H1 (cell line): ENCODE measurements at regions not wholly inside any gene's neighbourhood (a gene's known extent, or its start where the extent isn't known, plus 50 kb on each side); places are given as distances from the start of the nearest gene placed in this dataset.

Source experiments
- CTCF ChIA-PET: fragments of 300-600 bp; sonication (Branson Sonifier 250); formaldehyde crosslinking; loops from one replicate; lab custom pipeline; 2021; ENCODE audit not compliant: partially characterized antibody; lab: Charles Lee
- POLR2A ChIA-PET: fragments of 300-600 bp; sonication (Branson Sonifier 250); formaldehyde crosslinking; loops from one replicate; lab custom pipeline; 2021; ENCODE audit warnings: inconsistent platforms; ENCODE audit not compliant: partially characterized antibody; lab: Charles Lee
- DNase-seq, 2 experiments: peaks; one replicate each; pipeline versions ENCODE4 v3.0.0 to v3.0.0-alpha.2; 2010 to 2022; ENCODE audit warnings: low spot score in 2 of 2, low read depth in 1 of 2, mixed read lengths in 1 of 2
- FAIRE-seq: peaks from 2 replicates; lab custom pipeline; 2011; peaks lifted over from hg19 to GRCh38; lab: Jason Lieb, UNC
- H2AFZ ChIP-seq: 2 replicates; pipeline ENCODE4 v1.8.1; 2012; ENCODE audit warnings: low read length, inconsistent platforms
- H2AK5ac ChIP-seq: 2 replicates; pipeline ENCODE4 v1.6.1; 2013; ENCODE audit warnings: low read depth, low read length
- H2BK120ac ChIP-seq: replicated peaks from 2 replicates; pipeline ENCODE3; 2013; ENCODE audit warnings: low read depth, low read length, inconsistent platforms
- H2BK12ac ChIP-seq: 2 replicates; pipeline ENCODE4 v1.6.1; 2013; ENCODE audit warnings: low read depth, low read length
- H2BK15ac ChIP-seq: 2 replicates; pipeline ENCODE4 v1.6.1; 2013; ENCODE audit warnings: low read length
- H2BK20ac ChIP-seq: 2 replicates; pipeline ENCODE4 v1.6.1; 2013; ENCODE audit warnings: low read length
- H2BK5ac ChIP-seq: 2 replicates; pipeline ENCODE4 v1.6.1; 2013; ENCODE audit warnings: low read depth, low read length
- H3K14ac ChIP-seq: 2 replicates; pipeline ENCODE4 v1.6.1; 2013; ENCODE audit warnings: inconsistent platforms; ENCODE audit not compliant: insufficient read length
- H3K18ac ChIP-seq: 2 replicates; pipeline ENCODE4 v1.6.1; 2013; ENCODE audit warnings: low read length; ENCODE audit errors: extremely low read depth
- H3K23ac ChIP-seq: 2 replicates; pipeline ENCODE4 v1.6.1; 2013; ENCODE audit warnings: inconsistent platforms; ENCODE audit not compliant: insufficient read length
- H3K23me2 ChIP-seq: 2 replicates; pipeline ENCODE4 v1.6.1; 2013; ENCODE audit warnings: low read depth, low read length
- H3K27ac ChIP-seq: 2 replicates; pipeline ENCODE4 v1.6.1; 2011; ENCODE audit warnings: low read depth, low read length, inconsistent platforms
- H3K27me3 ChIP-seq, 4 experiments: replicated peaks in 1 of 4; 1 replicate in 1 of 4; 2 replicates in 3 of 4; pipeline versions ENCODE4 v1.6.1 to v1.8.1; 2011 to 2013; ENCODE audit warnings: low read length in 3 of 4, mild to moderate bottlenecking in 3 of 4, inconsistent platforms in 2 of 4, mixed read lengths in 2 of 4, moderate library complexity in 1 of 4; ENCODE audit not compliant: control insufficient read depth in 3 of 4, insufficient read depth in 3 of 4; ENCODE audit errors: extremely low read depth in 1 of 4
- H3K36me3 ChIP-seq, 4 experiments: 2 replicates each; pipeline versions ENCODE4 v1.6.1 to v1.8.1; 2011 to 2013; ENCODE audit warnings: mild to moderate bottlenecking in 4 of 4, low read length in 3 of 4, moderate library complexity in 2 of 4, control low read depth in 1 of 4, inconsistent platforms in 1 of 4; ENCODE audit not compliant: insufficient read depth in 4 of 4, control insufficient read depth in 2 of 4
- H3K4ac ChIP-seq: replicated peaks from 2 replicates; pipeline ENCODE3; 2013; ENCODE audit warnings: low read length, low read depth, mixed read lengths, inconsistent platforms; ENCODE audit not compliant: insufficient read length
- H3K4me1 ChIP-seq, 4 experiments: replicated peaks in 1 of 4; 1 replicate in 1 of 4; 2 replicates in 3 of 4; pipeline versions ENCODE4 v1.6.1 to v1.8.1; 2011 to 2013; ENCODE audit warnings: low read length in 3 of 4, inconsistent platforms in 2 of 4, mixed read lengths in 1 of 4; ENCODE audit not compliant: insufficient read depth in 4 of 4, control insufficient read depth in 3 of 4
- H3K4me2 ChIP-seq, 2 experiments: 2 replicates each; pipeline versions ENCODE4 v1.6.1 to v1.8.1; 2011 to 2013; ENCODE audit warnings: low read depth in 2 of 2, low read length in 2 of 2, control low read depth in 1 of 2, inconsistent platforms in 1 of 2, mild to moderate bottlenecking in 1 of 2; ENCODE audit not compliant: insufficient read depth in 1 of 2
- H3K4me3 ChIP-seq, 4 experiments: fragments of 200-600, 300-600 bp in 1 of 4; sonication (generic), shearing (Covaris generic), sonication (Bioruptor Twin) in 1 of 4; 2 replicates each; pipeline versions ENCODE4 v1.5.1 to v1.8.1; 2011 to 2016; ENCODE audit warnings: low read length in 4 of 4, low read depth in 3 of 4, control low read depth in 2 of 4, inconsistent platforms in 2 of 4, mild to moderate bottlenecking in 2 of 4, mixed read lengths in 1 of 4, moderate library complexity in 1 of 4; ENCODE audit not compliant: insufficient read depth in 2 of 4; ENCODE audit errors: extremely low read depth in 1 of 4
- H3K56ac ChIP-seq: replicated peaks from 2 replicates; pipeline ENCODE3; 2013; ENCODE audit warnings: low read depth, mild to moderate bottlenecking, mixed read lengths, low read length, inconsistent platforms; ENCODE audit not compliant: insufficient read length
- H3K79me1 ChIP-seq: 2 replicates; pipeline ENCODE4 v1.6.1; 2013; ENCODE audit warnings: low read depth, low read length, control low read depth
- H3K79me2 ChIP-seq, 2 experiments: 2 replicates each; pipeline versions ENCODE4 v1.6.1 to v1.8.1; 2012 to 2013; ENCODE audit warnings: low read length in 2 of 2, mild to moderate bottlenecking in 2 of 2, inconsistent platforms in 1 of 2; ENCODE audit not compliant: insufficient read depth in 2 of 2, control insufficient read depth in 1 of 2
- H3K9ac ChIP-seq, 4 experiments: replicated peaks in 1 of 4; 1 replicate in 1 of 4; 2 replicates in 3 of 4; pipeline versions ENCODE4 v1.6.1 to v1.8.1; 2011 to 2013; ENCODE audit warnings: low read depth in 3 of 4, low read length in 3 of 4, control low read depth in 2 of 4, mild to moderate bottlenecking in 2 of 4, moderate library complexity in 2 of 4, inconsistent platforms in 1 of 4; ENCODE audit errors: extremely low read depth in 1 of 4
- H3K9me3 ChIP-seq, 2 experiments: 2 replicates each; pipeline versions ENCODE4 v1.6.1 to v1.8.1; 2012 to 2013; ENCODE audit warnings: mild to moderate bottlenecking in 2 of 2, moderate library complexity in 2 of 2, control low read depth in 1 of 2, inconsistent platforms in 1 of 2, low read depth in 1 of 2, low read length in 1 of 2, mixed read lengths in 1 of 2; ENCODE audit not compliant: insufficient read depth in 2 of 2
- H4K20me1 ChIP-seq, 2 experiments: replicated peaks in 1 of 2; 2 replicates each; pipeline versions ENCODE3 to v1.8.1; 2011 to 2013; ENCODE audit warnings: inconsistent platforms in 2 of 2, low read length in 2 of 2, mild to moderate bottlenecking in 1 of 2; ENCODE audit not compliant: insufficient read depth in 2 of 2, control insufficient read depth in 1 of 2
- H4K5ac ChIP-seq: 2 replicates; pipeline ENCODE4 v1.6.1; 2013; ENCODE audit warnings: low read length, low read depth, mixed read lengths, inconsistent platforms; ENCODE audit not compliant: insufficient read length
- H4K8ac ChIP-seq: 2 replicates; pipeline ENCODE4 v1.8.0; 2013; ENCODE audit warnings: mild to moderate bottlenecking, moderate library complexity, low read length, inconsistent platforms; ENCODE audit not compliant: insufficient read depth; ENCODE audit errors: extremely low read depth
- H4K91ac ChIP-seq: replicated peaks from 2 replicates; pipeline ENCODE3; 2013; ENCODE audit warnings: low read length, mixed read lengths, inconsistent platforms; ENCODE audit not compliant: insufficient read length
- BCL11A ChIP-seq, 2 experiments: IDR thresholded peaks; one replicate each; pipeline ENCODE4 v1.6.1; 2011; ENCODE audit warnings: low read depth in 2 of 2, low read length in 2 of 2, mild to moderate bottlenecking in 2 of 2
- CEBPB ChIP-seq: IDR thresholded peaks from 2 replicates; pipeline ENCODE4 v1.6.1; 2012; ENCODE audit warnings: low read depth, low read length
- E2F6 ChIP-seq: IDR thresholded peaks from 2 replicates; pipeline ENCODE4 v1.6.1; 2012; ENCODE audit warnings: inconsistent platforms
- NANOG ChIP-seq: IDR thresholded peaks from 2 replicates; pipeline ENCODE4 v1.6.1; 2011; ENCODE audit warnings: low read length, low read depth, mild to moderate bottlenecking, inconsistent platforms; ENCODE audit not compliant: insufficient read depth, poor library complexity, severe bottlenecking
- POLR2AphosphoS5 ChIP-seq: IDR thresholded peaks from 2 replicates; pipeline ENCODE4 v1.6.1; 2011; ENCODE audit warnings: low read depth, low read length
- SIN3A ChIP-seq, 2 experiments: IDR thresholded peaks in 1 of 2; conservative IDR thresholded peaks in 1 of 2; 2 replicates each; pipeline ENCODE4 v1.6.1; 2011 to 2012; ENCODE audit warnings: low read length in 2 of 2, improper control_type of control experiment in 1 of 2, low read depth in 1 of 2, mild to moderate bottlenecking in 1 of 2
- SP4 ChIP-seq: IDR thresholded peaks from 2 replicates; pipeline ENCODE4 v1.6.1; 2012; ENCODE audit warnings: low read length, inconsistent platforms
- SUZ12 ChIP-seq: fragments of 200-600 bp; sonication (generic); IDR thresholded peaks from 2 replicates; pipeline ENCODE4 v1.6.1; 2012; ENCODE audit warnings: mild to moderate bottlenecking, inconsistent platforms, low read length, moderate library complexity, mixed read lengths
- TBP ChIP-seq: IDR thresholded peaks from 2 replicates; pipeline ENCODE4 v1.6.1; 2011; ENCODE audit warnings: low read depth, low read length, improper control_type of control experiment
- TCF12 ChIP-seq: IDR thresholded peaks from 2 replicates; pipeline ENCODE4 v1.6.1; 2011; ENCODE audit warnings: low read depth, mild to moderate bottlenecking, low read length
- WGBS, 2 experiments: shearing (Covaris generic) in 1 of 2; methylation state at CpG; one replicate each; pipeline versions ENCODE4 v1.1.6 to v1.1.7; 2013 to 2015; ENCODE audit warnings: low lambda C conversion rate in 2 of 2, mixed read lengths in 2 of 2, inconsistent platforms in 1 of 2, low coverage in 1 of 2, missing lambda C conversion rate in 1 of 2; ENCODE audit not compliant: insufficient replicate concordance in 2 of 2, insufficient coverage in 1 of 2, insufficient read length in 1 of 2; ENCODE audit errors: extremely low coverage in 1 of 2, missing lambda C conversion rate in 1 of 2; 5-methylcytosine and 5-hydroxymethylcytosine counted together

DNA sequence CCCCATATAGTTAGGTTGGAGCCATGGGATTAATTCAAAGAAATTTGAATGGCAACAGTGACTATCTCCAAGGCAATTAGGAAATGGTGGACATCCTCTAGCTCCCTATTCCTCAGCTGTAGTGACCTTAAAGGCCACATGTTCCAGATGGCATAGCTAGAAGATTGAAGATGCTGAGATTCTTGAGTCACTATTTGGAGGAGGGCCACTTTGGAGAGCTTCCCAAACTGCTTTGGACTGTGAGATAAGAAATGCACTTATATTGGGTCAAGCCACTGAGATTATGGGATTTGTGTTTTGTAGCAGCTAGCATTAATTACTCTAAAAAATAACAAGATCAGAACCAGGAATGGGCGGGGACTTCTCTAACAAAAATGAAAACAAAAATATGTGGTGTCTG lies 636.2 kb upstream of the CCNG1 start:
- Histone ChIP-seq H3K4me1 (no peaks in the 10 kb centered on the region), H3K79me2 (no peaks in the 10 kb centered on the region), H3K18ac (no peak overlapping the region), H3K4me2 (no peak overlapping the region), H2AFZ (no peak overlapping the region), H3K4me3 (no peak overlapping the region), H2BK15ac (no peak overlapping the region), H3K56ac (no peak overlapping the region), H4K8ac (no peak overlapping the region), H3K27me3 (no peaks in the 10 kb centered on the region), H3K14ac (no peak overlapping the region), H3K4ac (no peak overlapping the region), H3K79me1 (no peaks in the 10 kb centered on the region), H2BK20ac (no peak overlapping the region), H4K5ac (no peak overlapping the region), H4K20me1 (no peaks in the 10 kb centered on the region), H4K91ac (no peak overlapping the region), H2BK5ac (no peak overlapping the region), H3K23ac (no peak overlapping the region), H2AK5ac (no peak overlapping the region), H2BK120ac (no peak overlapping the region), H3K23me2 (no peaks in the 10 kb centered on the region), H2BK12ac (no peak overlapping the region), H3K36me3 (no peaks in the 10 kb centered on the region), H3K9ac (no peak overlapping the region), H3K9me3 (no peaks in the 10 kb centered on the region), H3K27ac (no peak overlapping the region)
- FAIRE-seq (no peak), DNase-seq (no peak)
- ChIA-PET POLR2A (no interaction called here), CTCF (interaction anchor here (1.1 to 1.3 kb wide), 2 partner anchors 156 to 553 kb away, joined by 3 read pairs; no protein-coding TSS in a partner anchor)
- TF ChIP-seq SP4 (no peak), TBP (no peak), E2F6 (no peak), NANOG (no peak), TCF12 (no peak), BCL11A (IDR thresholded peaks at IDR 0.05; ENCODE audit: low read depth in 2 of 2, low read length in 2 of 2) (no peak), POLR2AphosphoS5 (no peak), CEBPB (no peak), SIN3A (conservative IDR thresholded peaks at IDR 0.05 in 1 of 2, IDR thresholded peaks at IDR 0.05 in 1 of 2; ENCODE audit: low read depth in 1 of 2, low read length in 2 of 2) (no peak), SUZ12 (no peak)
- WGBS, 2 experiments: 94% methylated on average over 1 of the region's 1 CpG; no CpG with 5 or more reads in 1 of the 2 experiments
